Large intestine (tissue), 3 donors: ENCODE measurements at regions not wholly inside any gene's neighbourhood (a gene's known extent, or its start where the extent isn't known, plus 50 kb on each side); places are given as distances from the start of the nearest gene placed in this dataset.
"Not testable (repeated sequence)": the region's sequence is repeated elsewhere in the genome, so short reads cannot be mapped to it uniquely, and the experiment has no call there.

Experiments used
- DNase-seq, 2 donors: peaks; one replicate each; pipeline versions ENCODE4 v3.0.0 to v3.0.0-alpha.2; 2013
- H3K27ac ChIP-seq: one replicate; pipeline ENCODE4 v1.5.1; 2013; ENCODE audit warnings: low read length
- H3K27me3 ChIP-seq: 2 replicates; pipeline ENCODE4 v1.6.1; 2013; ENCODE audit warnings: low read length; ENCODE audit not compliant: control insufficient read depth, insufficient read depth
- H3K36me3 ChIP-seq: 2 replicates; pipeline ENCODE4 v1.6.1; 2013; ENCODE audit warnings: low read length; ENCODE audit not compliant: control insufficient read depth, insufficient read depth
- H3K4me1 ChIP-seq: one replicate; pipeline ENCODE4 v1.6.1; 2013; ENCODE audit warnings: low read length; ENCODE audit not compliant: control insufficient read depth, insufficient read depth
- H3K4me3 ChIP-seq: one replicate; pipeline ENCODE4 v1.5.1; 2013; ENCODE audit warnings: low read length
- H3K9me3 ChIP-seq: one replicate; pipeline ENCODE4 v1.6.1; 2013; ENCODE audit warnings: mild to moderate bottlenecking, low read depth, low read length, moderate library complexity; ENCODE audit not compliant: control insufficient read depth
- whole genome bisulfite sequencing: methylation state at CpG from one replicate; pipeline ENCODE4 v1.1.5; 2013; ENCODE audit warnings: low lambda C conversion rate; ENCODE audit not compliant: insufficient coverage; 5-methylcytosine and 5-hydroxymethylcytosine counted together

GRCh38 chr4:128758314-128758922 is 51.1 kb upstream of the JADE1 start:
- no peak overlapping the region for H3K4me3 ChIP-seq
- H3K36me3 ChIP-seq = no peaks in the 10 kb centered on the region
- H3K27me3 ChIP-seq = no peaks in the 10 kb centered on the region
- no peak overlapping the region for H3K27ac ChIP-seq
- WGBS = 86% methylated on average over 1 of the region's 2 CpGs
- no peaks in the 10 kb centered on the region for H3K9me3 ChIP-seq
- DNase-seq = no peak
- H3K4me1 ChIP-seq = no peaks in the 10 kb centered on the region

GRCh38 chr4:128757712-128758111 is 51.8 kb upstream of the JADE1 start:
- H3K27ac ChIP-seq = no peak overlapping the region
- no peaks in the 10 kb centered on the region for H3K4me1 ChIP-seq
- H3K9me3 ChIP-seq = no peaks in the 10 kb centered on the region
- 90% methylated on average over 2 of the region's 3 CpGs for WGBS
- no peak for DNase-seq
- no peaks in the 10 kb centered on the region for H3K27me3 ChIP-seq
- H3K4me3 ChIP-seq = no peak overlapping the region
- no peaks in the 10 kb centered on the region for H3K36me3 ChIP-seq

GRCh38 chr4:128751354-128751753 is 58.1 kb upstream of the JADE1 start:
- no peaks in the 10 kb centered on the region for H3K36me3 ChIP-seq
- H3K9me3 ChIP-seq = no peaks in the 10 kb centered on the region
- no peak overlapping the region for H3K27ac ChIP-seq
- H3K27me3 ChIP-seq = no peaks in the 10 kb centered on the region
- no peaks in the 10 kb centered on the region for H3K4me1 ChIP-seq
- no peak overlapping the region for H3K4me3 ChIP-seq
- WGBS = 0% methylated on average over 1 of the region's 4 CpGs
- DNase-seq = no peak

GRCh38 chr4:128741748-128742147 is 67.8 kb upstream of the JADE1 start:
- not testable (repeated sequence) for H3K9me3 ChIP-seq, H3K36me3 ChIP-seq, H3K4me1 ChIP-seq, DNase-seq, H3K27me3 ChIP-seq, H3K27ac ChIP-seq, H3K4me3 ChIP-seq
- no CpG with 5 or more reads among the region's 7 CpGs for WGBS

GRCh38 chr4:128737098-128737513 is 72.4 kb upstream of the JADE1 start:
- Histone ChIP-seq H3K4me1 (no peaks in the 10 kb centered on the region), H3K9me3 (no peaks in the 10 kb centered on the region), H3K36me3 (no peaks in the 10 kb centered on the region), H3K4me3 (no peak overlapping the region), H3K27me3 (no peaks in the 10 kb centered on the region), H3K27ac (no peak overlapping the region)
- no peak for DNase-seq
- WGBS = no CpG with 5 or more reads among the region's 9 CpGs

GRCh38 chr4:128735714-128736113 is 73.8 kb upstream of the JADE1 start:
- Histone ChIP-seq H3K27me3 (no peaks in the 10 kb centered on the region), H3K4me1 (no peaks in the 10 kb centered on the region), H3K4me3 (no peak overlapping the region), H3K36me3 (no peaks in the 10 kb centered on the region), H3K9me3 (no peaks in the 10 kb centered on the region), H3K27ac (no peak overlapping the region)
- WGBS = 100% methylated on average over 1 of the region's 2 CpGs
- no peak for DNase-seq

GRCh38 chr4:128728190-128728589 is 81.3 kb upstream of the JADE1 start:
- H3K36me3 ChIP-seq = no peaks in the 10 kb centered on the region
- no peaks in the 10 kb centered on the region for H3K9me3 ChIP-seq
- H3K4me3 ChIP-seq = no peak overlapping the region
- peaks cover 11% of the 10 kb centered on the region for H3K4me1 ChIP-seq
- DNase-seq = no peak
- WGBS = 92% methylated on average over 2 of the region's 2 CpGs
- H3K27me3 ChIP-seq = no peaks in the 10 kb centered on the region
- peak overlapping the region; percentile 14 for H3K27ac ChIP-seq

- H3K36me3 ChIP-seq = no peaks in the 10 kb centered on the region
- peak in 1 of 2 donors; percentile 20 for DNase-seq
- no peaks in the 10 kb centered on the region for H3K9me3 ChIP-seq
- H3K4me3 ChIP-seq = no peak overlapping the region
- H3K27me3 ChIP-seq = no peaks in the 10 kb centered on the region
- peaks cover 11% of the 10 kb centered on the region for H3K4me1 ChIP-seq
- peak overlapping the region; percentile 47 for H3K27ac ChIP-seq
Measured at GRCh38 chr4:128727658-128728057, 81.8 kb upstream of the JADE1 start.

GRCh38 chr4:128725405-128726055 is 84.0 kb upstream of the JADE1 start:
- no peak overlapping the region for H3K27ac ChIP-seq
- no peaks in the 10 kb centered on the region for H3K27me3 ChIP-seq
- no peak overlapping the region for H3K4me3 ChIP-seq
- H3K36me3 ChIP-seq = no peaks in the 10 kb centered on the region
- WGBS = 33% methylated on average over 1 of the region's 3 CpGs
- H3K4me1 ChIP-seq = peaks cover 11% of the 10 kb centered on the region
- peak; percentile 33 to 61 for DNase-seq
- H3K9me3 ChIP-seq = no peaks in the 10 kb centered on the region

- H3K9me3 ChIP-seq = no peaks in the 10 kb centered on the region
- no peaks in the 10 kb centered on the region for H3K36me3 ChIP-seq
- H3K4me3 ChIP-seq = no peak overlapping the region
- DNase-seq = peak; percentile 52 to 68
- H3K27me3 ChIP-seq = no peaks in the 10 kb centered on the region
- peak overlapping the region; percentile 43 for H3K27ac ChIP-seq
- peaks cover 9% of the 10 kb centered on the region for H3K4me1 ChIP-seq
- no CpG with 5 or more reads among the region's 2 CpGs for WGBS
Measured at GRCh38 chr4:128722911-128723310, 86.6 kb upstream of the JADE1 start.

GRCh38 chr4:128721896-128722295 is 87.6 kb upstream of the JADE1 start:
- Histone ChIP-seq H3K27me3 (no peaks in the 10 kb centered on the region), H3K4me3 (no peak overlapping the region), H3K9me3 (no peaks in the 10 kb centered on the region), H3K27ac (peak overlapping the region; percentile 1), H3K36me3 (no peaks in the 10 kb centered on the region), H3K4me1 (peaks cover 4% of the 10 kb centered on the region)
- 80% methylated on average over 1 of the region's 4 CpGs for WGBS
- no peak for DNase-seq
